K562 (cell line): ENCODE measurements at regions not wholly inside any gene's neighbourhood (a gene's known extent, or its start where the extent isn't known, plus 50 kb on each side); places are given as distances from the start of the nearest gene placed in this dataset.

Source experiments
- CHD1 ChIP-seq: fragments of 200-600 bp; sonication (generic); IDR thresholded peaks from one replicate; pipeline ENCODE4 v1.6.1; 2012; ENCODE audit warnings: mild to moderate bottlenecking, moderate library complexity, low read length, inconsistent platforms
- EGR1 ChIP-seq: fragments of 450-650 bp; conservative IDR thresholded peaks from 2 replicates; pipeline ENCODE4 v1.6.1; 2017; ENCODE audit warnings: mild to moderate bottlenecking
- FOXJ3 ChIP-seq: sonication (generic); formaldehyde crosslinking; IDR thresholded peaks from 2 replicates; pipeline ENCODE4 v1.4.0; 2020; ENCODE audit warnings: mild to moderate bottlenecking, missing genetic modification reagents
- FOXK1 ChIP-seq: sonication (generic); formaldehyde crosslinking; IDR thresholded peaks from 2 replicates; pipeline ENCODE4 v1.8.0; 2022; ENCODE audit warnings: missing genetic modification reagents, mild to moderate bottlenecking, borderline replicate concordance
- MEIS2 ChIP-seq: fragments of 450-650 bp; IDR thresholded peaks from 2 replicates; pipeline ENCODE4 v1.6.1; 2014; ENCODE audit warnings: mild to moderate bottlenecking; ENCODE audit not compliant: partially characterized antibody
- NR3C1 ChIP-seq: sonication (generic); formaldehyde crosslinking; IDR thresholded peaks from 2 replicates; pipeline ENCODE4 v1.8.1; 2022; ENCODE audit warnings: missing genetic modification reagents
- PHF20 ChIP-seq: fragments of 450-650 bp; IDR thresholded peaks from 2 replicates; pipeline ENCODE4 v1.6.1; 2018; ENCODE audit not compliant: partially characterized antibody
- SIN3A ChIP-seq, 2 experiments: fragments of 150-350 bp in 1 of 2; IDR thresholded peaks; 2 replicates each; pipeline ENCODE4 v1.6.1; 2011 to 2016; ENCODE audit warnings: borderline replicate concordance in 2 of 2, low read depth in 2 of 2, low read length in 2 of 2, mild to moderate bottlenecking in 2 of 2, moderate library complexity in 2 of 2; ENCODE audit not compliant: control insufficient read depth in 1 of 2
- SUPT5H ChIP-seq: fragments of 450-650 bp; IDR thresholded peaks from 2 replicates; pipeline ENCODE4 v1.6.1; 2016
- TCF7 ChIP-seq: sonication (generic); IDR thresholded peaks from 2 replicates; pipeline ENCODE4 v1.6.1; 2016; ENCODE audit warnings: antibody characterized with exemption, borderline replicate concordance
- U2AF2 ChIP-seq: fragments of 200-400 bp; formaldehyde crosslinking; optimal IDR thresholded peaks from 2 replicates; pipeline ENCODE3; 2017; ENCODE audit warnings: low read depth, mild to moderate bottlenecking, low read length
- YY1 ChIP-seq, 3 experiments: IDR thresholded peaks; 2 replicates each; pipeline ENCODE4 v1.6.1; 2011; ENCODE audit warnings: low read length in 2 of 3, mild to moderate bottlenecking in 2 of 3, moderate library complexity in 2 of 3, borderline replicate concordance in 1 of 3, control low read depth in 1 of 3, low read depth in 1 of 3; ENCODE audit not compliant: insufficient read depth in 3 of 3, insufficient replicate concordance in 2 of 3, control insufficient read depth in 1 of 3, insufficient read length in 1 of 3; ENCODE audit errors: extremely low read depth in 1 of 3
- ZBED1 ChIP-seq: IDR thresholded peaks from 2 replicates; pipeline ENCODE4 v1.6.1; 2014
- ZNF23 ChIP-seq: fragments of 250-450 bp; sonication (Bioruptor Pico); IDR thresholded peaks from 2 replicates; pipeline ENCODE4 v1.4.0; 2020; ENCODE audit warnings: mild to moderate bottlenecking
- ZNF589 ChIP-seq: fragments of 200-800 bp; sonication (Bioruptor generic); IDR thresholded peaks from 2 replicates; pipeline ENCODE4 v1.6.1; 2016; ENCODE audit warnings: low read depth, missing genetic modification characterization, missing compliant biosample characterization
- ZNF644 ChIP-seq: fragments of 200-800 bp; sonication (Bioruptor generic); IDR thresholded peaks from 2 replicates; pipeline ENCODE4 v1.6.1; 2016; ENCODE audit warnings: low read depth, missing genetic modification characterization, missing compliant biosample characterization
- ZNF696 ChIP-seq: fragments of 250-450 bp; sonication (Bioruptor Pico); conservative IDR thresholded peaks from 2 replicates; pipeline ENCODE4 v1.4.0; 2020; ENCODE audit warnings: mild to moderate bottlenecking, moderate library complexity
- ZSCAN29 ChIP-seq: fragments of 450-650 bp; IDR thresholded peaks from 2 replicates; pipeline ENCODE4 v1.6.1; 2017
- ZSCAN32 ChIP-seq: fragments of 450-650 bp; formaldehyde crosslinking; IDR thresholded peaks from 2 replicates; pipeline ENCODE4 v1.4.0; 2020; ENCODE audit warnings: mild to moderate bottlenecking, moderate library complexity
- TF ChIP-seq, protein P1 (sequence below): fragments of 450-650 bp; IDR thresholded peaks from 2 replicates; pipeline ENCODE4 v1.6.1; 2016; ENCODE audit warnings: low read depth, mild to moderate bottlenecking, moderate library complexity
- TF ChIP-seq, protein P2 (sequence below): fragments of 250-450 bp; sonication (Bioruptor Pico); IDR thresholded peaks from 2 replicates; pipeline ENCODE4 v1.5.0; 2021
- TF ChIP-seq, protein P3 (sequence below): fragments of 250-450 bp; sonication (Bioruptor Pico); IDR thresholded peaks from 2 replicates; pipeline ENCODE4 v1.4.0; 2020
- TF ChIP-seq, protein P4 (sequence below): sonication (generic); formaldehyde crosslinking; IDR thresholded peaks from 2 replicates; pipeline ENCODE4 v1.5.0; 2020; ENCODE audit warnings: missing genetic modification reagents
- TF ChIP-seq, protein P5 (sequence below): fragments of 250-450 bp; sonication (Bioruptor Pico); IDR thresholded peaks from 2 replicates; pipeline ENCODE4 v1.5.0; 2020; ENCODE audit warnings: mild to moderate bottlenecking

DNA sequence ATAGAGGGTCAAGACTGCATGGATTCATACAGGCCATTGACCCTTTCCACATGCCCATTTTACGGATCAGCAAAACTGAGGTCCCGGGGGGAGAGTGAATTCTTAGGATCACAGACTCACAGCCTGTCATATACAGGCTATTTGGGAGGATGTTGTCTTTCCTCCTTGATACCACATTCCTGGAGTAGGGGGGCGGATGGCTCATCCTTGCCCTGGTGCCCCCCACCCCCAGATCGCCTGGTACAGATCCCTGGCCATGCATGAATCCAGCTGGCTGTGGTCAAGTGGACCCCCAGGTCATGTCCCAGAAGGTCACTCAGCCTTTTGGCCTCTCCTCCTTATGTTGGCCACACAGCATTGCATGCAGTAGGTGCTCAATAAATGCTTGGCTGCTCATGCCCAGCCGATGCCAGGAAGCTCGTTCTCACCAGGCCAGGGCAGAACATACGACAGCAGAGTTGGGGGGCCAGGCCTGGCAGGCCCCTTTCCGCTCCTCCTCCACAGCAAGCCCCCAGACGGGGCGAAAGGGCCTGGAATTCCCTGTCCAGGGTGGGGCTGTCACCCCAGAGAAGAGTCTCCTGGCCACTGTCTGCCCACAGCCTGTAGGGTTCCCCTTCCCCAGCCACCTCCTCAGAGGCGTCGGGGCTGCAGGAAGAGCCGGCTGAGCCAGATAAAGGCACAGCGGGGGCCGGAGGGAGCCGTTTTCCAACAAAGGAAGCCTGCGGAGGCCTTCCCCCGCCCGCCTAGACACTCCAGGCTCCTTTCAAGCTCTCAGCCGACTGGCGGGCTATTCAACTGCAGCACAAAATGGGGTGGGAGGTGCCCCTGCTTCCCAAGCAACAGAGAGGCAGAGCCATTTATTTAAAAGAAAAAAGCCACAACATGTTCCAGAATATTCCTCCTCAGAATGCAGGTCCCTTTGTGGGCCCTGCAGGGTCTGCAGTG, 215.7 kb upstream of the CIBAR2 start (continued):
- TF ChIP-seq, protein P1, sequence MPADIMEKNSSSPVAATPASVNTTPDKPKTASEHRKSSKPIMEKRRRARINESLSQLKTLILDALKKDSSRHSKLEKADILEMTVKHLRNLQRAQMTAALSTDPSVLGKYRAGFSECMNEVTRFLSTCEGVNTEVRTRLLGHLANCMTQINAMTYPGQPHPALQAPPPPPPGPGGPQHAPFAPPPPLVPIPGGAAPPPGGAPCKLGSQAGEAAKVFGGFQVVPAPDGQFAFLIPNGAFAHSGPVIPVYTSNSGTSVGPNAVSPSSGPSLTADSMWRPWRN: 0 out of 2 replicates have a peak, but pooled peaks have one; percentile 15
- TF ChIP-seq SIN3A (IDR thresholded peaks at IDR 0.05; ENCODE audit: borderline replicate concordance in 2 of 2, control insufficient read depth in 1 of 2, low read depth in 2 of 2, low read length in 2 of 2) (no peak), ZSCAN29 (no peak), EGR1 (peak; percentile 90), PHF20 (peak; percentile 71), ZSCAN32 (CRISPR knock-in tag) (no peak), FOXJ3 (no peak), U2AF2 (no peak), NR3C1 (CRISPR knock-in tag) (no peak), SUPT5H (no peak), YY1 (IDR thresholded peaks at IDR 0.05; ENCODE audit: borderline replicate concordance in 1 of 3, control insufficient read depth in 1 of 3, extremely low read depth in 1 of 3, insufficient read depth in 3 of 3, insufficient read length in 1 of 3, insufficient replicate concordance in 2 of 3, low read depth in 1 of 3, low read length in 2 of 3) (peak in 2 of 3 experiments; percentile 24 to 67), ZNF696 (no peak), ZNF589 (CRISPR knock-in tag) (no peak), MEIS2 (no peak), ZNF644 (tag) (peak; percentile 59; the same call in 1 of the 2 replicates), FOXK1 (CRISPR knock-in tag) (no peak), ZBED1 (no peak), TCF7 (no peak), CHD1 (peak; percentile 38), ZNF23 (no peak)
- TF ChIP-seq, protein P2, sequence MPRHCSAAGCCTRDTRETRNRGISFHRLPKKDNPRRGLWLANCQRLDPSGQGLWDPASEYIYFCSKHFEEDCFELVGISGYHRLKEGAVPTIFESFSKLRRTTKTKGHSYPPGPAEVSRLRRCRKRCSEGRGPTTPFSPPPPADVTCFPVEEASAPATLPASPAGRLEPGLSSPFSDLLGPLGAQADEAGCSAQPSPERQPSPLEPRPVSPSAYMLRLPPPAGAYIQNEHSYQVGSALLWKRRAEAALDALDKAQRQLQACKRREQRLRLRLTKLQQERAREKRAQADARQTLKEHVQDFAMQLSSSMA (CRISPR knock-in tag): no peak
- TF ChIP-seq, protein P3, sequence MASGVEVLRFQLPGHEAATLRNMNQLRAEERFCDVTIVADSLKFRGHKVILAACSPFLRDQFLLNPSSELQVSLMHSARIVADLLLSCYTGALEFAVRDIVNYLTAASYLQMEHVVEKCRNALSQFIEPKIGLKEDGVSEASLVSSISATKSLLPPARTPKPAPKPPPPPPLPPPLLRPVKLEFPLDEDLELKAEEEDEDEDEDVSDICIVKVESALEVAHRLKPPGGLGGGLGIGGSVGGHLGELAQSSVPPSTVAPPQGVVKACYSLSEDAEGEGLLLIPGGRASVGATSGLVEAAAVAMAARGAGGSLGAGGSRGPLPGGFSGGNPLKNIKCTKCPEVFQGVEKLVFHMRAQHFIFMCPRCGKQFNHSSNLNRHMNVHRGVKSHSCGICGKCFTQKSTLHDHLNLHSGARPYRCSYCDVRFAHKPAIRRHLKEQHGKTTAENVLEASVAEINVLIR: no peak
- TF ChIP-seq, protein P4, sequence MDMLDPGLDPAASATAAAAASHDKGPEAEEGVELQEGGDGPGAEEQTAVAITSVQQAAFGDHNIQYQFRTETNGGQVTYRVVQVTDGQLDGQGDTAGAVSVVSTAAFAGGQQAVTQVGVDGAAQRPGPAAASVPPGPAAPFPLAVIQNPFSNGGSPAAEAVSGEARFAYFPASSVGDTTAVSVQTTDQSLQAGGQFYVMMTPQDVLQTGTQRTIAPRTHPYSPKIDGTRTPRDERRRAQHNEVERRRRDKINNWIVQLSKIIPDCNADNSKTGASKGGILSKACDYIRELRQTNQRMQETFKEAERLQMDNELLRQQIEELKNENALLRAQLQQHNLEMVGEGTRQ (CRISPR knock-in tag): no peak
- TF ChIP-seq, protein P5, sequence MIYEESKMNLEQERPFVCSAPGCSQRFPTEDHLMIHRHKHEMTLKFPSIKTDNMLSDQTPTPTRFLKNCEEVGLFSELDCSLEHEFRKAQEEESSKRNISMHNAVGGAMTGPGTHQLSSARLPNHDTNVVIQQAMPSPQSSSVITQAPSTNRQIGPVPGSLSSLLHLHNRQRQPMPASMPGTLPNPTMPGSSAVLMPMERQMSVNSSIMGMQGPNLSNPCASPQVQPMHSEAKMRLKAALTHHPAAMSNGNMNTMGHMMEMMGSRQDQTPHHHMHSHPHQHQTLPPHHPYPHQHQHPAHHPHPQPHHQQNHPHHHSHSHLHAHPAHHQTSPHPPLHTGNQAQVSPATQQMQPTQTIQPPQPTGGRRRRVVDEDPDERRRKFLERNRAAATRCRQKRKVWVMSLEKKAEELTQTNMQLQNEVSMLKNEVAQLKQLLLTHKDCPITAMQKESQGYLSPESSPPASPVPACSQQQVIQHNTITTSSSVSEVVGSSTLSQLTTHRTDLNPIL (CRISPR knock-in tag): no peak
